GM18907 (cell line): ENCODE measurements at regions not wholly inside any gene's neighbourhood (a gene's known extent, or its start where the extent isn't known, plus 50 kb on each side); places are given as distances from the start of the nearest gene placed in this dataset.
"Not testable (repeated sequence)": the region's sequence is repeated elsewhere in the genome, so short reads cannot be mapped to it uniquely, and the experiment has no call there.

ENCODE experiments used
- ATAC-seq: cut with Tn5 transposase; IDR thresholded peaks from one replicate; pipeline ENCODE4 v1.9.1; 2021; ENCODE audit warnings: mild to moderate bottlenecking, moderate library complexity; ENCODE audit not compliant: unreplicated experiment

DNA sequence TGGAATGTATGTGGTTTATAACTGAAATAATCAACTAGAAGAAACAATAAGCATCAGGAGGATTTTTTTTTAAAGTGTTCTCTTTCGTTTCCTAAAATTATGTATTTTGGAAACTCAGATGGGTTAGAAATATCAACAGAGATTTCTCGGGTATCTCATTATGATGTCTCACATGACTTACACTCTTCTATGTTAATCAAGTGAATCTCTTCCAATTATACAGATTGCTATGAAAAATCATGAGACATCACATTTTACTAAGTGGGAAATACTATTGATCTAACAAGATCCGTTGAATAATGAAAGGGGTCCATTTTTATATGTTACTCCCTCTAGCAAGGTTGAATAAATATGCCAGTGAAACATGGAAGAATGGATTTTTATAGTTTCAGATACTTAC, 54.7 kb upstream of the NRIP1 start:
- ATAC-seq: no peak

DNA sequence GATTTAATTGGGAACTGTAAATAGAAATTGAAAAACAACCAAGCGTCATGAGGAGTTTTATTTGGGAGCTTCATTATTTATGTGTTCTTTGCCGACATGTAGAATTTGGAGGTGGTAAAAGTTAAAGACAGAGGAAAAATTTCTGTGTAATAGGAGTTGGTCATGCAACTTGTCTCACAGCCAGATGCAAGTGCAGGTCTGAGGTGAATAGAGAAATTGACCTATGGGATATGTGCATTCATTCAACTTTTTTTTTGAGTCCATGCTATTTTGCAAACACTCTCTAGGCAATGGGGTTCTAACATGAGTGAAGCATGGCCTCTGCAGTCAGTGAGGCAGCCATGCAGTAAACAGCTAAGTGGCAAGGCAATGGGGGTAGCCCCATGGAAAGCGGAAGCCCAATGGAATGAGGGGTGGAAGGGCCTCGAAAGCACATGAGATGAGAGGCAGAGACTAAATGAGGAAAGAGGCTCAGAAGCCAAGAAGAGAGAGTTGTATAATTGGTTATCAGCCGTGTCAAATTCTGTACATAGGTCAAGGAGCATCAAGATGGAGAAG, 56.4 kb upstream of the NRIP1 start:
- no peak for ATAC-seq

DNA sequence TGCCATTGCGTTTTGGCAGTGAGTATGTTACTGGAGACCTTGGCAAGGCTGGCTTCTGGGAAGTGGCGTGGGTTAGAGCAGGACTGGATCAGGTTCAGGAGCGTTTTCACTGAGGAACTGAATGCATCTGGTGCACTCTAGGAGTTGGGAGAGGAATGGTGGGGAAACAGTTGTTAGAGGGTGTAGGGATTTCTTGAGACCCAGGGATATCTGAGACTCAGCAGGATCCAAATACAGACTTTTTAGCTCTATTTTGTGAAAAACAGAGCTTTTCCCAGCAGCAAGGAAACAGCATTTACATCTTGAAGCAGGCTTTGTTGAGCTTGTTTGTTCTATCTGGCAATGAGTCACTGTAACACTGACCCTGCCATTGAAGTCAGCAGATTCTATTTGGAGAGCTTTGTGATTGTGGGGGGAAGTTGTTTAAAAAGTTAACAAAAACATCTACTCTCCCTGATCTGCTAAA, 56.9 kb upstream of the NRIP1 start:
- ATAC-seq: no peak

DNA sequence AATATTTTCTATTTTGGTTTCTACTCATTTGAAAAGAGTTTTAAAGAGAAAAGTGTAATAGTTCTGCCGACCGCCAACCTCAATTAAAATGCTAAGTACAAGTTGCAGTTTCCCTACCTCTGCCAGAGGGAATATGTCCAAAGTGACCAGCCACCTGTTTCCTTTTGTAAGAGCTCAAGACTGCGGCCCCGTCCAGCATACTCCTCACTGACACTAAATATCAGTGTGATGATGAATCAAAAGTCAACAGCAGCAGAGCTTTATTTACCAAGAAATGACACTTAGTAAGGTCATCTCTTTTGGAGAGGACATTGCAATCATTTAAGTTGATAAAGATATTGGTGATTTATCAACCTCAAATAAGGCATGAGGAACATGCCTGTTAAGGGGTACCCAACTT, 57.4 kb upstream of the NRIP1 start:
- ATAC-seq: no peak

DNA sequence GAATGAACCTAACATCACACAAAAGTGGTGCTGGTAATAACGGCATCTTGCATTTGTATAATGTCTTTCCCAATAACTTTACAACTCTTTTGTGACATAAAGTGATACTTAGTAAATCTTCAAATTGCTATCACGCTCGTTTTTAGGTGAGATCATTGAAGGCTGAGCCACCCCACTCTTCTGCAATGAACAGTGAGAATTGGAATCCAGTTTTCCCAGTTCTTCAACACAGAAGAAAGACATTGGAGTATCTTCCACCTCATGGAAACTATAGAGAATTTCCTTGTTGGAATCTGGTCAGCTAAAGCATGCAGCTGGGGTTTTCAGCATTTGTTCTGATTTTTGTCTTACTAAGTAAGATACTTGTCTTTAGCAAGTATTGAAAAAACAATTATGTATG, 59.9 kb upstream of the NRIP1 start:
- no peak for ATAC-seq

DNA sequence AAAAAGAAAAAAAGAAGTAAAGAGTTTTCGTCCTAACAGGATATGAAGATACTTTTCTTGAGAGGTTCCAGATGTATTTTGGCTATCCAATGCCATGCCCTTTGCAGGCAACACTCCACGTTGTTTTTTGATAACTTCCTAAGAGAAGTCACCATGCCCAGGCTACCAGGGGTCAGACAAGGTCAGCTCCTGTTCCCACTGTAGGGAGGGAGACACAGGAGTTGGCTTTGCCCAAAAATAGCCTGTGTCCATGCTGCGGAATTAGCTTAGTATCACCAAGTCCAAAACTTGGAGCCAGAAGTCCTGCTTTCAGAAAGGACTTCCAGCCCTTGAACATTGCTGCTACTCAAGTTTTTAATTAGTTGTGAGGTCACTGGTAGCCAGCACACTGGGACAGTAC, 62.1 kb upstream of the NRIP1 start:
- ATAC-seq: no peak

DNA sequence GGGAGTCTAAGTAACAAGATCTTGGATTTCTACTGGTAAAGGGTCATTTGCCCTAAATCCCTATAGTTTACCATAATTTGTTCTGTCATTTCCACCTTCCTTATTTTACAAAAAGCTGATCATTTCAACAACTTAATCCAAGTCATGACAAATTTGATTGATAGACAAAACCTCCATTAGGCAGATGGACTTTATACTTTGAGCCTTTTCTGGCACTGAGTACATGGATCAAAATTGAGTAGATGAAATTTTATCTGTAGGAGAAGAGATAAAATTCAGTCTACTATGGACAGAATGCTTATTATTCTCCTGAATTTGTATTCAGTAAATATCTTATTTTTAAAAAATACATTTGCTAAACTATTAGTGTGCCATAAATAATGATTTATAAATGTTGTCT, 62.6 kb upstream of the NRIP1 start:
- no peak for ATAC-seq

DNA sequence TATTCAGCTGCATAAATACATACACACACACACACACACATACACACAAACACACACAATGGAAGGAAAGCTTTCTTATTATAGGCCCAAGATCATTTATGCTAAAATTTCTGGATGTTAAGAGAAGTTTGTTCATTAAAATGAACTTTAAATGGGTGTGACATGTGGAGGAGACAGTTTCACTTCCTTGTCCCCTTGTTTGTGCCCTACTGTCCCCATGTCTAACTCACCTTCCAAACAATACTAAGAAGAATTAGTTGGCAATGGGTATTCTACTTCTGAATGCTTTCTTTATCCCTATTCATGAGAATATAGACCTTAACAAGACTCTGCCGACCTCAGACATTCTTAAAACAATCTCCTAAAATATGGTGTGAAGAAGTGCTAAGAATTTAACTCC, 63.5 kb upstream of the NRIP1 start:
- no peak for ATAC-seq

DNA sequence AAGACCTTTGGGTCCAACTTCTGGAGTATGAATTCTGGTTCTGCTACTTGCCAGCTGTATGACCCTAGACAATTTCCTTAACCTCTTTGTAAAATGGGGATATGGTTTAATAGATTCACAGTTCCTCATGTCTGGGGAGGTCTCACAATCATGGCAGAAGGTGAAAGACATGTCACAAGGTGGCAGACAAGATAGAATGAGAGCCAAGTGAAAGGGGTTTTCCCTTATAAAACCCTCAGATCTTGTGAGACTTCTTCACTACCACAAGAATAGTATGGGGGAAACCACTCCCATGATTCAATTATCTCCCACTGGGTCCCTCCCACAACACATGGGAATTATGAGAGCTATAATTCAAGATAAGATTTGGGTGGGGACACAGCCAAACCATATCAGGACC, 63.9 kb upstream of the NRIP1 start:
- not testable (repeated sequence) for ATAC-seq

DNA sequence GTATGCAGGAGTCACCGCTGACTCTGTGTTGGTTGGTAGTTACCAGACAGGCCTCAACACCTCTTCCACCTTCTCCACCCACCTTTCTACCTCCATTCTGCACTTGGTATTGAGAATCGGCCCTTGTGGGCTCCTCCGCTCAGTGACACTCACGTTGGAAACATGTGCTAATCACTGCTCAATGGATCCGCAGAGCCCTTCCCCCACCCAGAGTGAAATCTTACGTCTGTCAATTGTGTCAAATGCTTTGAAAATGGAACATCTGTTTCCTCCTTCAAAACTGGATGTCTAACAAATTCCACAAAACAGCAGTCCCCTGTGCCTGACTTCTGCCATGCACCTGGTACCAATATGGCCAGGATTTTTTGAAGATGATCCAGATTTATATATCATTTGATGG, 65.5 kb upstream of the NRIP1 start:
- no peak for ATAC-seq

DNA sequence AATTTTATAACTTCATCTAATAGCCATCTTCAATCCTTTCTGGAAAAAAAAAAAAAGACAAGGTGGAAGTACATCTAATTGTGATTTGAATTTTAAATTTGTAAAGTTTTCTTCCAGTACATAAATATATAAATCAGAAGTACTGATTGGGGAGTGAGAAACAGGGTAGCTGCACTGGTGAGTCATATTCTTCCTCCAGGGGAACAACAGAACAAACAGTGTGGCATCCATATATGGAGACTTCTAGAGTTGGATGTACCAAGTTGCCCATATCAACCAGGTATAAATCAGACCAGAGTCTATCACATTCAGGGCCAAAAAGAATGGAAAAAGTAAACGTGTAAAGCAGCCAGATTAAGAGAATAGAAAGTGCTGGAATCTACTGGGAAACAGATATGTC, 66.0 kb upstream of the NRIP1 start:
- no peak for ATAC-seq

DNA sequence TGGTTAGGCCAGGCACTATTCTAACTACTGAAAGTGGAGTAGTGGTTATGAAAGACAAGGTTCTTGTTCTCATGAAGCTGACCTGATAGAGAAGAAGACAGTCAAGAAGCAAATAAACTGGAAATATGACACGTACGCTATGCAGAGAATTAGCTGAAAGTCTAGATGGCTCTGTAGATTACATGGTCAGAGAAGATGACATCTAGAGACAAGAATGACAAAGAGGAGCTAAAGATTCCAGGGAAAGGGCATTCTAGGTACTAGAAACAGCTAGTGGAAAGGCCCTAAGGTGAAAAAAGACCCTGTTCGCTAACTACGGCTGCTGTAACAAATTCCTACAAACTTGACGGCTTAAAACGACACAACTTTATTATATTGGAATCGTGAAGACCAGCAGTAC, 68.0 kb upstream of the NRIP1 start:
- no peak for ATAC-seq

DNA sequence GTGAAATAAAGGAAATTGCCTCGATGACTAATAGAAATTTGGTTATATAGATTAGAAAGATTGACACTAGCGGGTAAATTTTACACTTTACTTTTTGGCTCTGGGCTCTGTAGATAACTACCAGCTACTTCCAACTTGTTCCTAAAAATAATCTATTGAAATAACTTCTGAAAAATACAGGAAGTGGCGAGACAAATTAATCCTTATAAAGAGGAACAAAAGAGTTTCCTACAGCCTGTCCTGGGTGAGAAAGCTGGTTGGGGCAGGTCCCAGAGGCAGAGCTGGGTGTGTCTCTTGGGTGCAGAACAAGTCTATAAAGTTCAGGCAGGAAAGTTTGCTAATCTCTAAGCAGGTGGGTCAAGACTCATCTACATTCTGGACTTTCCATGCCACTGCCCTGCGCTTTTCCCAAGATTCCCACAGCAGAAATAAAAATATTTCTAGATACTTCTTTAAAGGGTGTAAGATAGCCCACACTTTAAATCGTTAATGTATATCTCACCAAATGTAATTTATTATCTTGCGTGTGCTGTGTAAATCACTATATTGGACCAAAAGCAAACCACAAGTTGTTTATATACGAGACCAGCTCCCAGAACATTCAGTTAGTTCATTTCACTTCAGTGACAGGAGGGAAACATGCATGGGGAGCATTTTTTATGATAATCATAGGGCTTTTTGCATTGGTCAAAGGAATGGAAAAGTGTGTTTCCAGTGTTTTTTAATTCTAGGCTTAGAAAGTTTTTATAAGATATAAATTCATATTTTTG, 70.1 kb upstream of the NRIP1 start:
- no peak for ATAC-seq

DNA sequence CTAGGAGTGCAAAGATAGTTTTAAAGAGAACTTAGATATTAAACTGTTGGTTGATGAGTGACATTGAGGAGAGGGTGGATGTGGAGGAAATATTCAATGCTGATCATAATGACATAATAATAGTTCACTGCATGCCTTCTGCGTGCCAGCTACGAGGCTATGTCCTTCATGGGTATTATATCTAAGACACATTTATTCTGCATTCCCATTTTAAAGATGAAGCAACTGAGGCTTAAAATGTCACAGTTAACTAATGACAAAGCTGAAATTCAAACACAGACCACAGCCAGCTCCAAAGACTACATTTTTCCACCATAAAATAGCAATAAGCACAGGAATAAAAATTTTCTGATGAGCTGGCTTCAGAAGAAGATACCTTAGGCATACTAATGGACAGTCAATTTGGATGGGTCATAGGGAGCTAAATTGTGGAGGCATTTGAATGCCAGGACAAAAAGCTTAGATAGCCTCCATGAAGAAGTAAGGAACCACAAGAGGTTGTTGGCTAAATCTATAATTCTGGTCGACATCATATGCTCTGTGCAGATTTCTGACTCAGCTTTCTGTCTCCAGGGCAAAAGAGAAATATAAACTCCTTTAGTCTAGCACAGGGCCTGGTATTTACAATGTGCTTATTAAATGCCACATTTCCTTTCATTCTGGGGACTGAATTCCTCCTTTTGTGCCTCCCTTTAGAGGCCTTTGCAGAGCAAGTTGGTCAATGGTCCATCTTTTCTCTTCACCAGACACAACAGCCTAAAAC, 71.2 kb upstream of the NRIP1 start:
- no peak for ATAC-seq

DNA sequence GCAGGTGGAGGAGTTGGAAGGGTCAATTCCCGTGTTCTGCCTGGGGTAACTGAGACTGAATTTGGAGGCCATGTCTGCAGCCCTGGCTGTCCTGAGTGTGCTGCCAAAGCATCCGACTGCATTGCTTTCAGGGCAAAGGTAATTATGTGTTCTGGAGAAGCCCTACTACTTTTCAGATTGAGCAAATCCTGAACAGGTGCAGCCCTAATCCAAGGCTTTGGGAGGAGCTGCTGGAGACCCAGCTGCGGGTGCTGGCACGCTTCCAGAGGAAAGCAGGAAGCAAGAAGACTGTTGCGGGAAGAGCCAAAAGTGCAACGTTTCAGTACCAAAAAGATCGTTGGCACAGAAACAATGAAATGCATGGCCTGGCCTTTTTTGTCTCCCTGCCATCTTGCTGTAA, 73.7 kb upstream of the NRIP1 start:
- ATAC-seq: no peak

DNA sequence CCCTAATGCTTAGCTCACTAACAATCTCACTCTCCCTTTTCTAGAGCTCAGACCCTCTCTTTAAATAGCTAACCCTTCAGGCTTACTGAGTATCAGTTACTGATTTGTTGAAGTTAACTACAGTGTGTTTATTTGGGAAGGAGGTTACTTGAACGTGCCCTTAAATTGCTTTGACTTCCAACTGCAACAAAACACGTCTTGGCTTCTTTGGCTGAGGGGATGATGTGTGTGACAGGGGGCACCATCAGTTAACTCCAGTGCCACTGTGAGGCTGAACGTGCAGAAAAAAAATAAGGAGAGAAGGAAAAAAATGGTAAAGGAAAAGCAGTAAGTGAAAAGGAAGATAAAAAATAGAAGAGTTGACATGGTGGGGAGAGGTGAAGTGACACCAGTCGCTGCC, 75.1 kb upstream of the NRIP1 start:
- ATAC-seq: no peak

DNA sequence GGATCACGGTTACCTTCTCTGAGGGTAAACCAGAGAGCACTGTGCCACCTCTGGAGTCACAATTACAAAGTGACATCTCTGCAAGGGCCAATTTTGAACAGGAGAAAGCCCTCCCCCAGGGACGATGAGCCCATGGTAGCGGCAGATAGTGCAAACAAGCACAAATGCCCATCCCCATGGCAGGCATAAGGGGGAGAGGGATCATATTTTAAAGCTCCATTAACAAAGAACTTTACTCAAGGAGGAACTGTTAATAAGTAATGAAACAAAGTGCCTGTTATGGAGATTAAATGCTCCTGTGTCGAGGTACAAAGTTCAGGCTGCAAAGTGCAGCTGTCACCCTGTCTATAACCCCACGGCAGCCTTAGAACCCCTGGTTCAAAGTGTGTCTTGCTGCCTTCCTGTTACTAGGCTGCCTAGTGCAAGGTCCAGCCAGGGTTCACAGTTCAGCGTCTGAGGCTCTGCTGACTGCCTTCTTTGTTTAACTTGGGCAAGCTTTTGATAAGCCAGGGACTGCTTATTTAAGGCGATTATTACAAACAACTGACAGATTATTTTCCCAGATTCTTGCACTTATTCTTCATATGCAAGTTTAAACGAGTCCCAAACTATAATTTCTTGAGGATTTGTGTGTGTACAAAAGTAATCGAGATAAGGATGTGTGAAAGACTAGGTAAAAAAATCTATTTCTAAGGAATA, 75.7 kb upstream of the NRIP1 start:
- no peak for ATAC-seq

DNA sequence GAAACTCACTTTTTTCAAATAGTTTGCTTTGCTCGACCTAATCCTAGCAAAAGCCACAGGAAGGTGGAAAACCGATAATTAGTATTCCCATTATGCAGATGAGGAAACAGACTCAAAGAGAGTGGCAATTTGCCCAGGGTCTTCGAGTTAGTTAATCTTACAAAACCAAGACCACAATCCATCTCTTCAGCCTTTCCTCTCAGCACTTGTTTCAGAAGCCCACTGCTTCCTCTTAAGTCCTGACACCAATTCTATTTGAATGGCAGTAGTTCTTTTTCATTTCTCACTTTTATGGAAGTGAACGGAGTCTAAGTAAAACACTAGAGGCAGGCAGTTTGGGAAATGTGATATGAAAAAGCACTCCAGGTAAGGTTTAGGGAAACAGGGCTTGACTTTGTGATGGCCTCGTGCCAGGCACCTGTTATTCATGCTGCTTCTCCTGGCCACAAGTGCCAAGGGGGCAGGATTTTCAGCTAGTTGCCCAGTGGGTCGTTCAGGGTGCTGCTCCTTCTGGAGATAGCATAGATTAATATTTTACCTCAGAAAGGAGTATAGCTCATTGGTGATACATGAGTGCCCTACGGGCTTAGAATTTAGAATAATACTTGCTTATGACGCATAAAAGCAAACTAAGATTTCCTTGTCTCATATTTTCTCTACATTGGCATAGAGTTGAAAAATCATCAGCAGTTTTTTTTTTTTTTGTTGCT, 76.6 kb upstream of the NRIP1 start:
- no peak for ATAC-seq

DNA sequence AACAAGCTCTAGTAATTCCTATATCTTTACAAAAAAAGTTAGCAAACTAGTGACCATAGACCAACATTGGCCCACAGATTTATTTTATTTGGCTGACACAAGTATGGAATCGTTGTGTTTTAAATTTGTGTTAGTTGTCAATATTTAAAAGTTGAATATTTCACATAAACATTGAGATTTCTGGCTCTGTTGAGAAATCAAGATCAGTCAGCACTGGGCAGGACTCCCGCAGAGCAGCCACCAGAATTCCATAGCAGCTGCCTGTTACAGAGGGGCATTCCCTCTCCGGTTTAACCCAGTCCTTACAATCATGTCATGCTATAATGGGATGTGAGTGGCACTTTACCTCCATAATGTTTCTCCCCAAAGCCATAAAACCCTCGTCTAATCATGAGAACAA, 79.2 kb upstream of the NRIP1 start:
- ATAC-seq: no peak

DNA sequence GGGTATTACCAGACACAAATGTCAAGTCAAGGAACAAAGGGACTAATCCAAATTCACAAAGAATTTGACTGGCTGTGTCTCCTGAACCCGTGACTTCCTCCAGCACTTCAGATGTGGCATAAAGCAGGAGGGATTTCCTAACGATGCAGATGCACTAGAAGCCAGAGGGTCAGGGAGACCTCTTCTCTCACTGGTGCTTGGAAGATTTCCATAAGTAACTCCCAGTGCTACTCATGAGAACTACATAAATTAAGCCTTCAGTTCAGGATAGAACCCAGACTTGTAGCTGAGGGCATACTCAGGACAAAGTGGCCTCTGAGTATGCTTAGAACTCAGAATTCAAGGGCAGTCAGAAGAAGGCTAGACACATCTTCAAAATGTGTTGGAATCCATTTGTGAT, 83.6 kb upstream of the NRIP1 start:
- ATAC-seq: no peak
